ENCODE measurements at regions not wholly inside any gene's neighbourhood (a gene's known extent, or its start where the extent isn't known, plus 50 kb on each side); places are given as distances from the start of the nearest gene placed in this dataset.

GRCh38 chr1:234529095-234529949, 50.3 kb upstream of the TARBP1 start (continued):
- TF ChIP-seq, protein P1, sequence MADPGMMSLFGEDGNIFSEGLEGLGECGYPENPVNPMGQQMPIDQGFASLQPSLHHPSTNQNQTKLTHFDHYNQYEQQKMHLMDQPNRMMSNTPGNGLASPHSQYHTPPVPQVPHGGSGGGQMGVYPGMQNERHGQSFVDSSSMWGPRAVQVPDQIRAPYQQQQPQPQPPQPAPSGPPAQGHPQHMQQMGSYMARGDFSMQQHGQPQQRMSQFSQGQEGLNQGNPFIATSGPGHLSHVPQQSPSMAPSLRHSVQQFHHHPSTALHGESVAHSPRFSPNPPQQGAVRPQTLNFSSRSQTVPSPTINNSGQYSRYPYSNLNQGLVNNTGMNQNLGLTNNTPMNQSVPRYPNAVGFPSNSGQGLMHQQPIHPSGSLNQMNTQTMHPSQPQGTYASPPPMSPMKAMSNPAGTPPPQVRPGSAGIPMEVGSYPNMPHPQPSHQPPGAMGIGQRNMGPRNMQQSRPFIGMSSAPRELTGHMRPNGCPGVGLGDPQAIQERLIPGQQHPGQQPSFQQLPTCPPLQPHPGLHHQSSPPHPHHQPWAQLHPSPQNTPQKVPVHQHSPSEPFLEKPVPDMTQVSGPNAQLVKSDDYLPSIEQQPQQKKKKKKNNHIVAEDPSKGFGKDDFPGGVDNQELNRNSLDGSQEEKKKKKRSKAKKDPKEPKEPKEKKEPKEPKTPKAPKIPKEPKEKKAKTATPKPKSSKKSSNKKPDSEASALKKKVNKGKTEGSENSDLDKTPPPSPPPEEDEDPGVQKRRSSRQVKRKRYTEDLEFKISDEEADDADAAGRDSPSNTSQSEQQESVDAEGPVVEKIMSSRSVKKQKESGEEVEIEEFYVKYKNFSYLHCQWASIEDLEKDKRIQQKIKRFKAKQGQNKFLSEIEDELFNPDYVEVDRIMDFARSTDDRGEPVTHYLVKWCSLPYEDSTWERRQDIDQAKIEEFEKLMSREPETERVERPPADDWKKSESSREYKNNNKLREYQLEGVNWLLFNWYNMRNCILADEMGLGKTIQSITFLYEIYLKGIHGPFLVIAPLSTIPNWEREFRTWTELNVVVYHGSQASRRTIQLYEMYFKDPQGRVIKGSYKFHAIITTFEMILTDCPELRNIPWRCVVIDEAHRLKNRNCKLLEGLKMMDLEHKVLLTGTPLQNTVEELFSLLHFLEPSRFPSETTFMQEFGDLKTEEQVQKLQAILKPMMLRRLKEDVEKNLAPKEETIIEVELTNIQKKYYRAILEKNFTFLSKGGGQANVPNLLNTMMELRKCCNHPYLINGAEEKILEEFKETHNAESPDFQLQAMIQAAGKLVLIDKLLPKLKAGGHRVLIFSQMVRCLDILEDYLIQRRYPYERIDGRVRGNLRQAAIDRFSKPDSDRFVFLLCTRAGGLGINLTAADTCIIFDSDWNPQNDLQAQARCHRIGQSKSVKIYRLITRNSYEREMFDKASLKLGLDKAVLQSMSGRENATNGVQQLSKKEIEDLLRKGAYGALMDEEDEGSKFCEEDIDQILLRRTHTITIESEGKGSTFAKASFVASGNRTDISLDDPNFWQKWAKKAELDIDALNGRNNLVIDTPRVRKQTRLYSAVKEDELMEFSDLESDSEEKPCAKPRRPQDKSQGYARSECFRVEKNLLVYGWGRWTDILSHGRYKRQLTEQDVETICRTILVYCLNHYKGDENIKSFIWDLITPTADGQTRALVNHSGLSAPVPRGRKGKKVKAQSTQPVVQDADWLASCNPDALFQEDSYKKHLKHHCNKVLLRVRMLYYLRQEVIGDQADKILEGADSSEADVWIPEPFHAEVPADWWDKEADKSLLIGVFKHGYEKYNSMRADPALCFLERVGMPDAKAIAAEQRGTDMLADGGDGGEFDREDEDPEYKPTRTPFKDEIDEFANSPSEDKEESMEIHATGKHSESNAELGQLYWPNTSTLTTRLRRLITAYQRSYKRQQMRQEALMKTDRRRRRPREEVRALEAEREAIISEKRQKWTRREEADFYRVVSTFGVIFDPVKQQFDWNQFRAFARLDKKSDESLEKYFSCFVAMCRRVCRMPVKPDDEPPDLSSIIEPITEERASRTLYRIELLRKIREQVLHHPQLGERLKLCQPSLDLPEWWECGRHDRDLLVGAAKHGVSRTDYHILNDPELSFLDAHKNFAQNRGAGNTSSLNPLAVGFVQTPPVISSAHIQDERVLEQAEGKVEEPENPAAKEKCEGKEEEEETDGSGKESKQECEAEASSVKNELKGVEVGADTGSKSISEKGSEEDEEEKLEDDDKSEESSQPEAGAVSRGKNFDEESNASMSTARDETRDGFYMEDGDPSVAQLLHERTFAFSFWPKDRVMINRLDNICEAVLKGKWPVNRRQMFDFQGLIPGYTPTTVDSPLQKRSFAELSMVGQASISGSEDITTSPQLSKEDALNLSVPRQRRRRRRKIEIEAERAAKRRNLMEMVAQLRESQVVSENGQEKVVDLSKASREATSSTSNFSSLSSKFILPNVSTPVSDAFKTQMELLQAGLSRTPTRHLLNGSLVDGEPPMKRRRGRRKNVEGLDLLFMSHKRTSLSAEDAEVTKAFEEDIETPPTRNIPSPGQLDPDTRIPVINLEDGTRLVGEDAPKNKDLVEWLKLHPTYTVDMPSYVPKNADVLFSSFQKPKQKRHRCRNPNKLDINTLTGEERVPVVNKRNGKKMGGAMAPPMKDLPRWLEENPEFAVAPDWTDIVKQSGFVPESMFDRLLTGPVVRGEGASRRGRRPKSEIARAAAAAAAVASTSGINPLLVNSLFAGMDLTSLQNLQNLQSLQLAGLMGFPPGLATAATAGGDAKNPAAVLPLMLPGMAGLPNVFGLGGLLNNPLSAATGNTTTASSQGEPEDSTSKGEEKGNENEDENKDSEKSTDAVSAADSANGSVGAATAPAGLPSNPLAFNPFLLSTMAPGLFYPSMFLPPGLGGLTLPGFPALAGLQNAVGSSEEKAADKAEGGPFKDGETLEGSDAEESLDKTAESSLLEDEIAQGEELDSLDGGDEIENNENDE (IDR thresholded peaks at IDR 0.05; ENCODE audit: insufficient replicate concordance, low read length), result no peak
- TF ChIP-seq KDM4A (IDR thresholded peaks at IDR 0.05; ENCODE audit: low read depth, low read length, severe bottlenecking), result no peak
- TF ChIP-seq KDM5A (IDR thresholded peaks at IDR 0.05; ENCODE audit: low read length), result no peak

Measured in H1 (cell line).